Erythroblast (primary cell): ENCODE measurements at regions not wholly inside any gene's neighbourhood (a gene's known extent, or its start where the extent isn't known, plus 50 kb on each side); places are given as distances from the start of the nearest gene placed in this dataset.

Experiments used
- DNase-seq, 2 experiments: peaks; one replicate each; lab custom pipeline; 2025; lab: John Stamatoyannopoulos, UW
- GATA1 ChIP-seq: IDR thresholded peaks from 2 replicates; pipeline ENCODE4 v1.6.1; 2011; ENCODE audit warnings: low read depth, mild to moderate bottlenecking, control low read depth, low read length, moderate library complexity
- POLR2A ChIP-seq: IDR thresholded peaks from 2 replicates; pipeline ENCODE4 v1.6.1; 2011; ENCODE audit warnings: mild to moderate bottlenecking, low read length

- no peak for DNase-seq
Observed at GRCh38 chr18:44602380-44602779, 78.3 kb upstream of the SETBP1 start.

DNA sequence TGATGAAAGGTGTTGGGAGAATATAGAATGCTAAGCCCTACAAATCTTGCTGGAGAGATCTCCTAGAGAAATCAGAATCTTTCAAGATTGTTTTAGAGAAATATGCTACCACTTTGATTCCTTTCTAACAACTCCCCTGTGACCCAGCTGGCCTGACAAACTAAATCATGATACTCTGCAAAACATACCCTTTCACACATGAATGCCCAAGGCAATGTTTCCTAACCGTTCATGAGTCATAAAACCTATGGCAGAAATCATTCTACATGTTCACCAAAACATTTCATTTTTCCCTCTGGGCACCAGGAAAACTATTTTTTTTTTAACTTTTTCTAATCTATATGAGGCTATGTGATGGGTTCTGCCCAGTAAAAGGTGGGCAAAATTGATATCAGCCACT lies 77.8 kb upstream of the SETBP1 start:
- no peak for DNase-seq
- TF ChIP-seq POLR2A, result no peak

More at GRCh38 chr18:44602380-44602779, 78.3 kb upstream of the SETBP1 start:
- no peak for TF ChIP-seq POLR2A

DNA sequence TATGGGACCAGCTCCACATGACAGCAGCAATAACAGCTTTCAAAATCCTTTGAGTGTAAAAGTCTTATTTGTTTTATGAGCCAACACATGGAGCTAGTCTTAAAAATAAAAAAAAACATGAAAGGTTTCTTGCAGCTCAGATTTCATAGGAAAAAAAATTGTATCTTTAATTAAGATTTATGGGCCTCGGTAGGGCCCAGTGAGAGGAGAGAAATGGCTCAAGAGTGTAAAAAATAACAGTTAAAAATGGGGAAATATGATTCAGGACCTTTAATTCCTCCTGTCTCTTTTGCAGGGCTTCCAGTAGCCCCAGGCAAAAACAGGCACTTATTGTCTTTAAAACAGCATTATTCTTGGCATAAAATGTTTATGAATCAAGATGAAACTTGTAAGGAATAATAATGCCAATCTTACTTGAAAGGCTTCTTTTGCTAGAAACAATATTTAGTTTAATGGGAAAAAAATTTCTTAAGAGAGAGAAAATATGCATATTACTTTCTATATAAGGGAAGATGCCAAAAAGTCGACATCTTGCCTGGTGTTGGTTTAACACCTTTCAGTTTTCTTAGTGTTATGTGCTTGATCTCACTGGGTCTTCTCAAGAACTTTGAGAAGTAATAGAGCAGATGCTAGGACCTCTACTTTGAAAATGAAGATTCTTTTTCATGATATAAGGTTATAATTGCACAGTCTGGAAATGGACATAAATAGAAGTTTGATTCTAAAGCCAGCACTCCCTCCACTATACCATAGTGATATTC lies 71.3 kb upstream of the SETBP1 start:
- DNase-seq, result no peak
- no peak for TF ChIP-seq GATA1
- TF ChIP-seq POLR2A, result no peak

DNA sequence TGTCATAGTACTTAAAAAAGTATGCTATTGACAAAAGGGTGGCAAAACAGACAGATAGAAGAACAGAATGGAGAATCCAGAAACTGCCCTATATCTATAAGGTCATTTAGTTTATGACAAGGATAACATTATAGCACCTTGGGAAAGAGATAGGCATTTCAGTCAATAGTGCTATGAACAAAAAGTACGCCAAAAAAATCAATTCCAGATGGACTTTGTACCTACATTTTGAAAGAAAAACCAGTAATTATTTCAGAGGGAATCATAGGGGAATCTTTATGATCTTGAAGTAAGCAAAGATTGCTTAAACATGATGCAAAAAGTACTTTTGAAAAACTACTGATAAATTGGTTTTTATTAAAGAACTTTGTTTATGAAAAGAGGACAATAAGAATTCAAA lies 59.9 kb upstream of the SETBP1 start:
- DNase-seq, result no peak
- TF ChIP-seq POLR2A (no peak), GATA1 (no peak)

DNA sequence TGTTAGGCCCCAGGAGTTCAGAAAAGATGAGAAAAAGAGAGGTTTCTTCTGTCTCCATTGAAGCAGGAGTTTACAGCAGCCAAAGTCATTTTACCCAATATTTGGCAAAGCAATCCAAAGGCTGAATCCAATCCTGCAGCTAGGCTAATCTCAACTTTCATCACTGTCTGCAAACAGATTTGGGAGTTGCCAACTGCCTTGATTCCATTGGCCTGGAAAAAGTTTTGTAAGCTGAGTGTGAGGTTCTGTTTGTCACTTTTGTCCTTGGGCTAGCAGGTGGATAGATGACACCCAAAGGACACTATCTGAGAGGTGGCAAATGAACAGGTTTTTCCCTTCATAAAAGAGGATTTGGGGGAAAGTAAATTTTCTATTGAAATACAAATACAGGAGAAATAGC lies 56.6 kb upstream of the SETBP1 start:
- no peak for TF ChIP-seq POLR2A
- no peak for TF ChIP-seq GATA1
- DNase-seq, result no peak

DNA sequence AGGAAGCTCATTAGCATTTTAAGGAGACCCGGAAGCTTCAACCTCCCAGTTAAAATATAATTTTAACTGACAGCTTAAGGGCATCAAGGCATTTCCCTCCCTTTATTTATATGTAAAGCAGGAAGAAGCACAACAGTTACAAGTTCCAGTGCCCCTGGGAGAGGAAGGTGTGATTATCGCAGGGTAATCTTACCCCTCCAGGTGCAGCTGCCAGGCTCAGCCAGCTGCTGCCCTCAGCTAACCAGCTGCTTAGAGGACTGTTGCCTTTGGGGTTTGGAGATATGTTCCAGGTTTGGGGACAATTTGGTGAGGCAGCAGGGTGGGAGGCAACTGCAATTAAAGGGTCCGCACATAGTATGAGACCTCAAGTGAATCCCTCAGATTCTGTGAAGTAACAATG lies 55.3 kb upstream of the SETBP1 start:
- TF ChIP-seq POLR2A (no peak), GATA1 (no peak)
- no peak for DNase-seq

DNA sequence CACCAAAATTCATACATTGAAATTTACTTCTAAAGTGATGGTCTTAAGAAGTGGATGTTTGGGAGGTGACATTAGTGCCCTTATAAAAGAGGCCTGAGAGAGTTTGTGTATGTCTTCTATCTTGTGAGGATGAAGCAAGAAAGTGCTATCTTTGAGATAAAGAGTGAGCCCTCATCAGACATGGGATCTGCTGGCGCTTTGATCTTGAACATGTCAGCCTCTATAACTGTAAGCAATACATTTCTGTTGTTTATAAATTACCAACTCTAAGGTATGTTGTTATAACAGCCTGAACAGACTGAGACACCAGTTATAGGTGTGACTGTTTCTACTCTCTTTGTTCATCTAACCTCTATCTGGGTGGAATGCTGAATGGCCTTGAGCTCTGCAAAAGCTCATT lies 54.5 kb upstream of the SETBP1 start:
- TF ChIP-seq POLR2A (no peak), GATA1 (no peak)
- DNase-seq, result no peak

- TF ChIP-seq POLR2A (no peak), GATA1 (no peak)
- DNase-seq, result no peak
Observed at GRCh38 chr18:44626807-44627206, 53.9 kb upstream of the SETBP1 start.

DNA sequence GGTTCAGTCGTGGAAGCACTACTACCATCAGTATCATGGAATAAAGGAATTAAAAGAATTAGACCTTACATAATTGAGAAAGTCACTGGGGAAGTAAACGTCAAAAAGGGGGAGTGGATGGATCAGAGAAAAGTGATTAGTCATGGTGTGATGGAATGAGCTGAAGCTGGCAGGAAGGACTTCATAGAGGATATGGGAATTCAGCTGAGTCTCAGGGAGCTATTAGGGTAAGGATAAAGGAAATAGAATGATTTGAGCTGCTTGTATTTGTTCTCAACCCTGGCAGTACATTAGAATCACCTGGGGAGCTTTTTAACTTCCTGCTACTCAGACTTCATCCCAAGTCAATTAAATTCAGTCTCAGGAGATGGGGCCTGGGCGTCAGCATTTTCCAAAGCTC lies 53.4 kb upstream of the SETBP1 start:
- no peak for TF ChIP-seq GATA1
- no peak for TF ChIP-seq POLR2A
- DNase-seq, result no peak

DNA sequence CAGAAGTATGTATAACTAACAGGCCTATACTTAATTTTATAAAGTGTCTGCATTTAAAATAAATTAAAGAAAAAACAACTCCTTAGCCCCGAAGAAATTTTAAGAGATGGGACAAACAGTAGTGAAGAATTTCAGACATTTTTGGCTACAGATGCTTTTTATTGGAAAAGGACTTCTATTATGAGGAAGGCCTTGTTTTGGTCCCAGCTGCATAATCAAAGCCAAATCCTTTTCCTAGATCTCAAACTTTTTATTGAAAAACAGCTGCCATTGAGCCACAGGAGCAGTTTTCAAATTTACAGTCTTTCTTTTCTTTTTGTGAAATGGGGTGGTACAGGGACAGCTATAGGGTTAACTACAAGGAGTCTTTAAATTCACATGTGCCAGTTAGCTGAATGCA lies 51.3 kb upstream of the SETBP1 start:
- no peak for DNase-seq
- no peak for TF ChIP-seq POLR2A
- no peak for TF ChIP-seq GATA1

DNA sequence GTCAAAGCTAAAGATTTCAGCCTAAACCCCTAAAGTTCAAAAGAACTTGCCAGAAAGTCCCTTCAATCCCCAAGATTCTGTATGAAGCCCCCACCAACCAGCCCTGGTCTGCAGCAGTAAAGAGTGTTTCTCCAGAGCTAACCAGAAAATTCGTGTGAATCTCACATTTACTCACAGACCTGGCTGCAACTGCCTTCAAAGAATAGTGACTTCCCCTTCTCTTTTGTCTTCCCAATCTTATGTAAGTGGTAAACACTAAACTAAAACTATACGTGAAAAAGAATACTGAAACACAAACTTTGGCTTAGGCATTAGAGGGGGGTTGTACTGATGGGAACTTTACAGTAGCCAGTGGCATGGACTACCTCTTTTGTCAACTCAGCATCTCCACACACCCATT lies 50.6 kb upstream of the SETBP1 start:
- DNase-seq, result no peak

More for the DNA sequence above, 50.6 kb upstream of the SETBP1 start:
- TF ChIP-seq GATA1 (no peak), POLR2A (no peak)
